Sigmoid colon (tissue), 6 donors: ENCODE measurements at regions not wholly inside any gene's neighbourhood (a gene's known extent, or its start where the extent isn't known, plus 50 kb on each side); places are given as distances from the start of the nearest gene placed in this dataset.

ENCODE experiments used
- DNase-seq: peaks from one replicate; pipeline ENCODE4 v3.0.0-alpha.2; 2019
- H3K27ac ChIP-seq, 4 donors: fragments of 200-600 bp; sonication (generic); one replicate each; pipeline ENCODE4 v1.5.1; 2016 to 2019; ENCODE audit warnings: mild to moderate bottlenecking in 1 of 4
- H3K27me3 ChIP-seq, 3 donors: fragments of 200-600 bp; sonication (generic); one replicate each; pipeline ENCODE4 v1.5.1; 2019; ENCODE audit warnings: mild to moderate bottlenecking in 1 of 3
- H3K36me3 ChIP-seq, 4 donors: fragments of 200-600 bp; sonication (generic); one replicate each; pipeline ENCODE4 v1.5.1; 2016 to 2019
- H3K4me1 ChIP-seq, 4 donors: fragments of 200-600 bp; sonication (generic); one replicate each; pipeline ENCODE4 v1.5.1; 2017 to 2019
- H3K4me3 ChIP-seq, 4 donors: fragments of 200-600 bp; sonication (generic); one replicate each; pipeline ENCODE4 v1.5.1; 2017 to 2019; ENCODE audit warnings: mild to moderate bottlenecking in 2 of 4, moderate library complexity in 1 of 4
- H3K9me3 ChIP-seq, 4 donors: fragments of 200-600 bp in 3 of 4; sonication (generic) in 3 of 4; one replicate each; pipeline versions ENCODE4 v1.5.1 to v1.6.1; 2013 to 2019
- CTCF ChIP-seq, 4 experiments: fragments of 450-650 bp in 3 of 4; fragments of 200-600 bp in 1 of 4; IDR thresholded peaks; one replicate each; pipeline ENCODE4 v1.5.1; 2016 to 2019; ENCODE audit warnings: antibody characterized with exemption in 4 of 4, mild to moderate bottlenecking in 3 of 4, moderate library complexity in 2 of 4
- EP300 ChIP-seq, 4 donors: sonication (generic); formaldehyde crosslinking; IDR thresholded peaks; one replicate each; pipeline ENCODE4 v1.6.1; 2017; ENCODE audit warnings: antibody characterized with exemption in 4 of 4
- POLR2A ChIP-seq, 2 donors: fragments of 450-650 bp; IDR thresholded peaks; one replicate each; pipeline ENCODE4 v1.6.1; 2016; ENCODE audit warnings: antibody characterized with exemption in 2 of 2, mild to moderate bottlenecking in 2 of 2, moderate library complexity in 2 of 2
- POLR2AphosphoS5 ChIP-seq, 4 donors: sonication (generic); formaldehyde crosslinking; IDR thresholded peaks; one replicate each; pipeline ENCODE4 v1.6.1; 2017; ENCODE audit warnings: antibody characterized with exemption in 4 of 4
- WGBS, 2 donors: extraction: QIAGEN DNeasy Blood & Tissue Kit; methylation state at CpG; one replicate each; pipeline ENCODE4 v1.1.7; 2013; 5-methylcytosine and 5-hydroxymethylcytosine counted together
- intact Hi-C: fragments of 100-400 bp; cut with DNase I; formaldehyde crosslinking; loops from one replicate; pipeline ENCODE4 v1.15.1; 2023
- donor health status: healthy with polysubstance abuse.
- donor health status: healthy.

DNA sequence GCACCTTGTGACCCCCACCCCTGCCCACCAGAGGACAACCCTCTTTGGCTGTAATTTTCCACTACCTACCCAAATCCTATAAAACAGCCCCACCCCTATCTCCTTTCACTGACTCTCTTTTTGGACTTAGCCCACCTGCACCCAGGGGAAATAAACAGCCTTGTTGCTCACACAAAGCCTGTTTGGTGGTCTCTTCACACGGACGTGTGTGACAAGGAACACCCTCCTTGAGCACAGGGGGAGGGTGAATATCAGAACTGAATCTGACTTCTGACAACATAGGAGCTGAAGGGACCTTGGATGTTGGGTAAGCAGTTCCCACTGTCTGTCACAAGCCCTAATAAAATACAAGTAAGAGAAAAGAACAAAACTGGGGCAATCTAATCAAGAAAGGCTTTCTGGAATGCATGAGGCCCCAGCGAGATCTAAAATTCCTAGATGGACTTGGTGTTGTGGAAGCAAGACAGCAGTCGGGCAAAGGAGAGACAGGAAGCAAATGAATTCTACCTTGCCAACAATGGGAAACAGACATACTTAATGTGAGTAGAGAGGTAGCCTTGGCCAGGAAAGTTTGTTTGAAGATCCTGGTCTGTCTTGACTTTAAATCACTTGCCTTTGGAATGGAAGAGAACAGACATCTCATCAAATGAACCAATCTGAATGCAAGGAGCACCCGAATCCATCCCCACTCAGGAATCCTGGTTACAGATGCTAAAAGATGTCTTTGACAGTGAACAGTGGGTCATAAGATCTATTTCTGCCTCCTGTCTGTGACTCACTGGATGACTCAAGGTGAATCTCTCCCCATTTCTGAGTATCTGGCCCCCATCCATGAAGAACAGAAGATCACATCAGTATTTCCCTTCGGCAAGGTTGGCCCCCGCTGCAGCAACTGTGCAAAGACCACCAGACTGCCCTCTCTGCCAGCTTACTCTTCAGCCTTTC, 53.3 kb downstream of the OLFML3 start:
- H3K27ac ChIP-seq, result no peak overlapping the region
- TF ChIP-seq POLR2AphosphoS5 (IDR thresholded peaks at IDR 0.05) (no peak), POLR2A (IDR thresholded peaks at IDR 0.05) (no peak), CTCF (IDR thresholded peaks at IDR 0.05) (no peak), EP300 (IDR thresholded peaks at IDR 0.05) (no peak)
- H3K4me1 ChIP-seq, result peaks cover 0 to 13% (median 10%) of the 10 kb centered on the region in 4 donors
- H3K4me3 ChIP-seq, result no peak overlapping the region
- intact Hi-C loops, result no loop called here
- no peaks in the 10 kb centered on the region for H3K36me3 ChIP-seq
- H3K9me3 ChIP-seq, result no peaks in the 10 kb centered on the region
- 75 to 76% methylated on average over 7 of the region's 7 CpGs for WGBS, 2 donors
- H3K27me3 ChIP-seq, result no peaks in the 10 kb centered on the region
- DNase-seq, result no peak

- H3K9me3 ChIP-seq, result no peaks in the 10 kb centered on the region
Observed at GRCh38 chr1:114033216-114033706, 54.0 kb downstream of the OLFML3 start.

DNA sequence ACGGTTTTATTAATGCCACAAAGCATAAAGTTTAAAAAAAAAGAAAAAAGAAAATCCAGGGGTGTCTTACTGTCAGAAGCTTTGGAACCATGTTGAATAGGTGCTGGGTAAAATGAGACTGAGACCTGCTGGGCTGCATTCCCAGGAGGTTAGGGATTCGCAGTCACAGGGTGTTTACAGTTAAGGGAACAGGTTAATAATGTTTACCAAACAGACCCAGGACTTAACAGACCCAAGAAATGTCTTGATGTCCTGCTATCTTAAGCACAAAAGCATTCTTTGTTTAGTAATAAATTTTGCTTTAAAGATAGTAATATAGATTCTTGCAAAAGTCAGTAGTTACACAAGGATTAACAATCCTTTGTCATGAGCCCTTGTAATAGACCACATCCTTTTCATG, 54.7 kb downstream of the OLFML3 start:
- Histone ChIP-seq H3K4me3 (no peak overlapping the region), H3K9me3 (no peaks in the 10 kb centered on the region), H3K36me3 (no peaks in the 10 kb centered on the region), H3K27me3 (no peaks in the 10 kb centered on the region), H3K27ac (no peak overlapping the region), H3K4me1 (peaks cover 0 to 13% (median 10%) of the 10 kb centered on the region in 4 donors)
- WGBS, 2 donors, result 64 to 69% methylated on average over 2 of the region's 2 CpGs
- TF ChIP-seq POLR2A (IDR thresholded peaks at IDR 0.05) (no peak), POLR2AphosphoS5 (IDR thresholded peaks at IDR 0.05) (no peak), CTCF (IDR thresholded peaks at IDR 0.05) (no peak), EP300 (IDR thresholded peaks at IDR 0.05) (no peak)
- intact Hi-C loops, result no loop called here
- DNase-seq, result no peak

More at GRCh38 chr1:114033216-114033706, 54.0 kb downstream of the OLFML3 start:
- no peak overlapping the region for H3K27ac ChIP-seq
- DNase-seq, result no peak
- no peaks in the 10 kb centered on the region for H3K36me3 ChIP-seq
- no peak overlapping the region for H3K4me3 ChIP-seq
- peaks cover 0 to 13% (median 10%) of the 10 kb centered on the region in 4 donors for H3K4me1 ChIP-seq
- intact Hi-C loops, result no loop called here
- no peaks in the 10 kb centered on the region for H3K27me3 ChIP-seq
- WGBS, 2 donors, result 40 to 57% methylated on average over 5 of the region's 5 CpGs
- TF ChIP-seq POLR2A (IDR thresholded peaks at IDR 0.05) (no peak), CTCF (IDR thresholded peaks at IDR 0.05) (peak in 2 of 4 experiments; percentile 21 to 27)

DNA sequence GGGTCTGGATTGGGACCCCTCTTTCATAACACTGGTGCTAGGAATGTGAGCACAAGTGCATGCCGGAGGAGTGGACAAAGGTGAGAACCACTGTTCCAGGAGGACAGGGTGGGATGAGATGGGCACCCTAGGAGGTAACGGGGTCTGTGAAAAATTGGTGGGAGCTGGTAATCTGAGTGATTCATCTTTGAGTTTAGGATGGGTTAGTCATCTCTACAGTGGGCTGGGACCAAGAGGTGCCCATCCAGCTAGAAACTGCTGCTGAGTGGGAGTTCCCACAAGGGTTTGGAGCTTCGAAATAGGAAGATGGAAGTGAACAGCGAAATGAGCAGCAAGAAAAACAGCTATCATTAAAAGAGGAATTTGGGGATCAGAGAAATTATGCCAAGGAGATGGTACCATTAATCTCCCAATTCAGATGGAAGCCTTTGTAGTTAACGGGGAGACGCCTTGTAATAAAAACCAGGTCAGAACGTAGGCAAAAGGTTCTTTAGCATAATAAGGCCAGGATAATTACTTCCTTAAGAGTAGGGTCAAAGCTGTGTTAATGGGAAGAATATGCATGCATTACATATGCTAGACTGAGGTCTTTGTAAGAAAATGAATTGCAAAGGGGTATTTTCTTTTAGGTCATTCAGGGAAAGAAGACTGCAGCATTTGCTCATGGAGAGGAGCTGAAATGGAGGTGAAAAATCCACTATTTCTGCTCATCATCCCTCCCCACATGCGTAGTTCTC, 55.5 kb downstream of the OLFML3 start:
- no peaks in the 10 kb centered on the region for H3K36me3 ChIP-seq
- no peak overlapping the region for H3K4me3 ChIP-seq
- H3K4me1 ChIP-seq, result peaks cover 0 to 13% (median 10%) of the 10 kb centered on the region in 4 donors
- no peaks in the 10 kb centered on the region for H3K27me3 ChIP-seq
- no peak overlapping the region for H3K27ac ChIP-seq
- DNase-seq, result no peak
- TF ChIP-seq CTCF (IDR thresholded peaks at IDR 0.05) (no peak), POLR2A (IDR thresholded peaks at IDR 0.05) (no peak), EP300 (IDR thresholded peaks at IDR 0.05) (no peak), POLR2AphosphoS5 (IDR thresholded peaks at IDR 0.05) (no peak)
- 70 to 71% methylated on average over 8 of the region's 8 CpGs for WGBS, 2 donors
- intact Hi-C loops, result no loop called here
- no peaks in the 10 kb centered on the region for H3K9me3 ChIP-seq
